H1 (cell line): ENCODE measurements at regions not wholly inside any gene's neighbourhood (a gene's known extent, or its start where the extent isn't known, plus 50 kb on each side); places are given as distances from the start of the nearest gene placed in this dataset.

Experiments used
- CREB1 ChIP-seq: IDR thresholded peaks from 2 replicates; pipeline ENCODE4 v1.6.1; 2012; ENCODE audit warnings: inconsistent platforms
- MAX ChIP-seq: IDR thresholded peaks from 2 replicates; pipeline ENCODE4 v1.6.1; 2012; ENCODE audit warnings: inconsistent platforms
- RFX5 ChIP-seq: IDR thresholded peaks from 2 replicates; pipeline ENCODE4 v1.6.1; 2011; ENCODE audit warnings: low read depth, low read length, improper control_type of control experiment, borderline replicate concordance

- TF ChIP-seq MAX (no peak), RFX5 (no peak), CREB1 (no peak)
Measured at GRCh38 chr7:1301882-1302251, 69.2 kb downstream of the UNCX start (continued).
